HG03175 (cell line): ENCODE measurements at regions not wholly inside any gene's neighbourhood (a gene's known extent, or its start where the extent isn't known, plus 50 kb on each side); places are given as distances from the start of the nearest gene placed in this dataset.
"Not testable (repeated sequence)": the region's sequence is repeated elsewhere in the genome, so short reads cannot be mapped to it uniquely, and the experiment has no call there.

Experiments used
- ATAC-seq: cut with Tn5 transposase; IDR thresholded peaks from one replicate; pipeline ENCODE4 v1.9.1; 2021; ENCODE audit warnings: mild to moderate bottlenecking, moderate library complexity; ENCODE audit not compliant: unreplicated experiment

- peak; percentile 82 for ATAC-seq
These were observed 241.5 kb downstream of the SATB2 start for GRCh38 chr2:199216253-199216652.

GRCh38 chr2:199207011-199207410 is 250.7 kb downstream of the SATB2 start:
- no peak for ATAC-seq

- ATAC-seq, result no peak
These were observed 251.2 kb downstream of the SATB2 start for GRCh38 chr2:199206536-199206935.

- no peak for ATAC-seq
These were observed 254.8 kb downstream of the SATB2 start for GRCh38 chr2:199202964-199203363.

GRCh38 chr2:199201539-199201938 is 256.2 kb downstream of the SATB2 start:
- no peak for ATAC-seq

GRCh38 chr2:199199797-199200196 is 257.9 kb downstream of the SATB2 start:
- ATAC-seq, result no peak

GRCh38 chr2:199197448-199197847 is 260.3 kb downstream of the SATB2 start:
- ATAC-seq, result no peak

- no peak for ATAC-seq
These were observed 261.1 kb downstream of the SATB2 start for GRCh38 chr2:199196686-199197085.

- ATAC-seq, result no peak
These were observed 261.7 kb downstream of the SATB2 start for GRCh38 chr2:199195927-199196502.

GRCh38 chr2:199191461-199191860 is 266.3 kb downstream of the SATB2 start:
- no peak for ATAC-seq

- ATAC-seq, result no peak
These were observed 268.5 kb downstream of the SATB2 start for GRCh38 chr2:199189229-199189628.

GRCh38 chr2:199186301-199186751 is 271.4 kb downstream of the SATB2 start:
- no peak for ATAC-seq

- ATAC-seq, result not testable (repeated sequence)
These were observed 272.6 kb downstream of the SATB2 start for GRCh38 chr2:199185174-199185573.

- no peak for ATAC-seq
These were observed 293.9 kb downstream of the SATB2 start for GRCh38 chr2:199163613-199164458.

GRCh38 chr2:199160677-199161465 is 296.9 kb downstream of the SATB2 start:
- ATAC-seq, result no peak

GRCh38 chr2:199160081-199160480 is 297.7 kb downstream of the SATB2 start:
- ATAC-seq, result no peak

- no peak for ATAC-seq
These were observed 309.5 kb downstream of the SATB2 start for GRCh38 chr2:199148076-199148845.

- no peak for ATAC-seq
These were observed 310.5 kb downstream of the SATB2 start for GRCh38 chr2:199147216-199147615.

GRCh38 chr2:199144546-199144945 is 313.2 kb downstream of the SATB2 start:
- ATAC-seq, result no peak

GRCh38 chr2:199144036-199144435 is 313.7 kb downstream of the SATB2 start:
- no peak for ATAC-seq

GRCh38 chr2:199136681-199137080 is 321.1 kb downstream of the SATB2 start:
- no peak for ATAC-seq
